ENCODE measurements at regions not wholly inside any gene's neighbourhood (a gene's known extent, or its start where the extent isn't known, plus 50 kb on each side); places are given as distances from the start of the nearest gene placed in this dataset.

GRCh38 chr21:21730512-21730911, 732.3 kb downstream of the NCAM2 start:
- no peak for DNase-seq (ENCODE audit: low spot score)

- DNase-seq (ENCODE audit: low spot score) = no peak
Measured at GRCh38 chr21:21731626-21732025, 733.4 kb downstream of the NCAM2 start.

- DNase-seq (ENCODE audit: low spot score) = no peak
Measured at GRCh38 chr21:21734088-21734487, 735.9 kb downstream of the NCAM2 start.

GRCh38 chr21:21737186-21737585, 739.0 kb downstream of the NCAM2 start:
- DNase-seq (ENCODE audit: low spot score) = no peak

- no peak for DNase-seq (ENCODE audit: low spot score)
Measured at GRCh38 chr21:21740207-21740606, 742.0 kb downstream of the NCAM2 start.

- no peak for DNase-seq (ENCODE audit: low spot score)
Measured at GRCh38 chr21:21750124-21750825, 752.1 kb downstream of the NCAM2 start.

- no peak for DNase-seq (ENCODE audit: low spot score)
Measured at GRCh38 chr21:21751286-21751685, 753.1 kb downstream of the NCAM2 start.

- DNase-seq (ENCODE audit: low spot score) = no peak
Measured at GRCh38 chr21:21762855-21763254, 764.6 kb downstream of the NCAM2 start.

- DNase-seq (ENCODE audit: low spot score) = no peak
Measured at GRCh38 chr21:21764281-21764680, 766.1 kb downstream of the NCAM2 start.

GRCh38 chr21:21767276-21767675, 769.1 kb downstream of the NCAM2 start:
- no peak for DNase-seq (ENCODE audit: low spot score)

- DNase-seq (ENCODE audit: low spot score) = no peak
Measured at GRCh38 chr21:21788591-21788990, 790.4 kb downstream of the NCAM2 start.

GRCh38 chr21:21801921-21802320, 803.7 kb downstream of the NCAM2 start:
- DNase-seq (ENCODE audit: low spot score) = no peak

- no peak for DNase-seq (ENCODE audit: low spot score)
Measured at GRCh38 chr21:21806711-21807597, 808.7 kb downstream of the NCAM2 start.

GRCh38 chr21:21807598-21807903, 809.3 kb downstream of the NCAM2 start:
- no peak for DNase-seq (ENCODE audit: low spot score)

- no peak for DNase-seq (ENCODE audit: low spot score)
Measured at GRCh38 chr21:21813289-21813688, 815.1 kb downstream of the NCAM2 start.

- no peak for DNase-seq (ENCODE audit: low spot score)
Measured at GRCh38 chr21:21813934-21814333, 815.7 kb downstream of the NCAM2 start.

- DNase-seq (ENCODE audit: low spot score) = no peak
Measured at GRCh38 chr21:21816778-21817177, 818.6 kb downstream of the NCAM2 start.

- no peak for DNase-seq (ENCODE audit: low spot score)
Measured at GRCh38 chr21:21818898-21819297, 820.7 kb downstream of the NCAM2 start.

- DNase-seq (ENCODE audit: low spot score) = no peak
Measured at GRCh38 chr21:21828130-21828529, 829.9 kb downstream of the NCAM2 start.

- DNase-seq (ENCODE audit: low spot score) = no peak
Measured at GRCh38 chr21:21831036-21831435, 832.8 kb downstream of the NCAM2 start.

- no peak for DNase-seq (ENCODE audit: low spot score)
Measured at GRCh38 chr21:21845901-21846300, 847.7 kb downstream of the NCAM2 start.

- DNase-seq (ENCODE audit: low spot score) = no peak
Measured at GRCh38 chr21:21851205-21851604, 853.0 kb downstream of the NCAM2 start.

GRCh38 chr21:21851657-21852056, 853.4 kb downstream of the NCAM2 start:
- DNase-seq (ENCODE audit: low spot score) = no peak
